ENCODE measurements at regions not wholly inside any gene's neighbourhood (a gene's known extent, or its start where the extent isn't known, plus 50 kb on each side); places are given as distances from the start of the nearest gene placed in this dataset.

DNA sequence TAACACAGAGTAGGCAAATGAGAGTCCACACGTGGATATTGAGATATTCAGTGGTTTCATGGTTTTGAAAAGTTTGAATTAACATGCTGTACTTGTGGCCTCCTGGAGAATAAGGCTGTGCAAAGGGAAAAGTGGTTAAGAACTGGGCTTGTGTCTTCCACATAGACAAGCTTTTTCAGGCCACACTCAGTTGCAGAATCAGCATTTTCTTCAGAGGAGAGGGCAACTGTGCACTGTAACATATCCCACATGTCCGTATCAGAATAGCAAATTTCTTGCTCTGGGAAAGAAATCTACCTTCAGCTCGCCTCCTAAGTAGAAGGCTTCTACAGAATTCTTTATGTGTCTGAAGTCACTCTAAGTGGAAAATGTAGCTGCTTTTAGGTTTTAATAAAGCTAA lies 84.9 kb downstream of the ZC3H11B start:
- no peak overlapping the region for H3K4me3 ChIP-seq (ENCODE audit: low read depth, low read length)

DNA sequence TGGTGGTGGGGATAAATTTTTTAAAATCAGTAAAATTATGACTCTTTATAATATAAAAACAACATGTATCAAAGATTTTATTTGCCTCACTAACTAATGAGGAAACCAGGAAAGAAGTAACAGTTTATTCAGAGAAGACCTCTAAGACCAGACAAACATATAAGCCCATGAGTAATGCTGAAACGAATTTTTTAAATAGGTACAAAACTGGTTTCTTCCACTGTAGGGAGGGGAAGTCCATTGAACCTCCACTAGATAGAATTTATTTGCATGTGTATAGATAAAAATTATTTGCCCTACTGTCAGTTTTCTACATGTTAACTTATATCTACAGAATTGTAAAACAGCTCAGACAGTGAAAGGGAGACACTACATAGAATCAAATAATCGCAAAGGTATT lies 86.8 kb downstream of the ZC3H11B start:
- no peak for DNase-seq (ENCODE audit: low read depth)
- H3K4me3 ChIP-seq (ENCODE audit: low read depth, low read length) = no peak overlapping the region

More for the DNA sequence above, 84.9 kb downstream of the ZC3H11B start:
- no peak for DNase-seq (ENCODE audit: low read depth)

DNA sequence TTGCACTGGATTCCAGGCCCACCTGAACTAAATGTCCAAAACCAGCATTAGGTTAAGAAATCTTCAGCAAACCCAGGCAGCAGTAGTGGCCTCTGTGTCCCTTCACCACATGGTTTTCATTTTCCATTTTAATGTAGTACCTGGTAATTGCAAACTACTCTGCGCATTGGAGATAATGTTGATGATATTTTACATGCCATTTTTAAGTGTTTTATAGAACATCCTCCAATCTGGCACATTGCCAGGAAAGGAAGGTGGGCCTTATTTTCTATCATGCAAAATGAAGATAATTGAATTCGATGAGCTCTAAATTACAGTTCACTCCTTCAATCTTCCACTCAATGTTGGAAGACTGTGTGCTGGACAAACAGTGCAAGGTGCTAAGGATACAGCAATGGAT lies 89.5 kb downstream of the ZC3H11B start:
- no peak for DNase-seq (ENCODE audit: low read depth)
- H3K4me3 ChIP-seq (ENCODE audit: low read depth, low read length) = no peak overlapping the region

DNA sequence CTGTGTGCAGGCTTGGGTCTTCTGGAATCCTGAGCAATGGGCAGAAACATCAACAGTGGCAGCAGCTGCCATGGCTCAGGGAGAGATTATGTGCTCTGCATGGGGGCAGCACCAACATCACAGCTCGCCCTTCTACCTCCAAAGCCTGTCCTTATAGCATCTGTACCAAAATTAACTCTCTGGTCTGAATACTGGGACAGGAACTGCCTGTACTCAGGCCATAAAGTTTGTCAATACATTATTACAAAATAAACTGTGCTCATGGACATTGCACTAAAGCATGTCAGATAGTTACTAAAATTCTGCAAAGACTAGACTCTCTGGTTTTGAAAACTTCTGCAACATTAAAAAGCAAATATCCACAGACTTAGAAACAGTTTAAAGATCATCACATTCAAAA lies 91.6 kb downstream of the ZC3H11B start:
- H3K4me3 ChIP-seq (ENCODE audit: low read depth, low read length) = no peak overlapping the region
- no peak for DNase-seq (ENCODE audit: low read depth)

DNA sequence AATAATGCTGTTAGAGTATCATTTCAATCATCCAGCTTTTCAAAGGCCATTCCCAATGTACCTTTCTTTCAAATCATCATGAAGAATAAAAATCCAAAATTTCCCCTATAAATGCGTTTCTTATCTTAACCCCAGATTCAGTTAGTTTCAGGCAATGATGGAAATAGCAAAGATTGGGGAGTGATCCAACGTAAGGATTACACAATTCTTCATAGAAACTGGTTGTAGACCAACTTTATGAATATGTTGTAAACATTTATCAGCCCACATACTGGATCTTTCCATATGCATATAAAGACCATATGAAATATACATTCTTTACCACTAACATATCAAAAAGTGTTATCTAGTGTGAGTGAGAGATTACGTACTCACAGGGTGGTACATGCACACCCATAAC lies 92.7 kb downstream of the ZC3H11B start:
- no peak for DNase-seq (ENCODE audit: low read depth)
- H3K4me3 ChIP-seq (ENCODE audit: low read depth, low read length) = no peak overlapping the region

DNA sequence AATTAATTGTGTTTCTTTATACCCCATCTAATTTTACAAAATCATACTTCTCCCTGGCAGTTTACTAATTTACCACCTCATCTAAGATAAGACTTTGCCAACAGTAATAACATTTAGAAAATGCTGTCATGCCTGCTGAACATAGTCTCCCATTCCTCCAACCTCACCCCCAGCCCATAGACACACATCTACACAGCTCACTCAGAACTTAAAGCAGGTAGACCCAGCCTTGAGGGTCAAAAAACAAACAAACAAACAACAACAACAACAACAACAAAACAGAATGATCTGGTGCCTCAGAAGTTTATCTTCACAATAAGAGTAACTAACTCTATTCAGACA lies 94.0 kb downstream of the ZC3H11B start:
- H3K4me3 ChIP-seq (ENCODE audit: low read depth, low read length) = no peak overlapping the region
- DNase-seq (ENCODE audit: low read depth) = no peak

DNA sequence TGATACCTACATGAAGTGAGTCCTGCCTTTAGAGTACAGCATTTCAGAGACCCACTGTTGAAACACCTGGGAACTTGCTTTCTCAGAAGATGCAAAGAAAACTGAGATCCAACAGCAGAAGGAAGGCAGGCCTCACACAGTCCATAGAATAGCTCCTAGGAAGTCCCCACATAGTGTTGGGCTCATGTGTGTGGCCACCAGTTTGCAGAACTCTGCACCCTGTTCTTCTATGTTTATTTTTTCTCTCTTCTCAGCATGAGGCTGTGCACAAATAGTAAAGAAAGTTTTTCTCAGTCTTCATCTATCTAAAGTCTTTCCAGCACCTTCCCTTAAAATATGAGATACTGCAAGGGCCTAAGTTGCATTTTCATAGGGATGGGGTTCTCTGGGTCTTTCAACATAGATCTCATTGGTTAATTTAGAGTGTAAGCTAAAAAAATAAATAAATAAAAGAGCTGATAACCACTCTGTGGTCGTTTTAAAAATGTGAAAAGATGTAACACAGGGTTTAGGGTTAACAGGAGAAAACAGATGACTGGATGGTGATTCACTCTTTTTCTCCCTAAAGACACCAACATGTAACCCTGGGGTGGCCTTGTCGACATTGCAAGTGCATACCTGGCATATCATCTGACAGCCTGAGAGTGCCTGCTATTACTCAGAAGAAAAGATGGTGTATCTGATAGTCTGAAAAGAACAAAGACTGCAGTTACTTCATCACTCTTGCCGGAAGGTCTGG lies 94.6 kb downstream of the ZC3H11B start:
- H3K4me3 ChIP-seq (ENCODE audit: low read depth, low read length) = no peak overlapping the region
- DNase-seq (ENCODE audit: low read depth) = peak; percentile 42

DNA sequence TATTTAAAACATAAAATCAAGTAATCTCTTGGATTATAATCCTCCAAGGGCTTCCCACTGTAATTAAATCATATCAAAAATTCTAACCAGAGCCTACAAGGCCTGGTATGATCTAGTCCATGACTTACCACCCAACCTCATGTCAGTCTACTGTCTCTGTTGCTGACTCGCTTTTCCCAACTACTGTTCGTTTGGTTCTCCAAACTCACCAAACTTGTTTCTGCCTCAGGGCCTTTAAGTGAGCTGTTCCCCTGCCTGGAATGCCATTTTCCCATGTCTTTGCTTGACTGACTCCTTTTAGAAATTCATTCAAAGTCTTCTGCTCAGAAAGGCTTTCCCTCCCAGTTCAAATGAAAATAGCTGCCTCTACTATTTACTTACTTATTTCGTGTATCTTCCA lies 95.9 kb downstream of the ZC3H11B start:
- no peak overlapping the region for H3K4me3 ChIP-seq (ENCODE audit: low read depth, low read length)
- no peak for DNase-seq (ENCODE audit: low read depth)

DNA sequence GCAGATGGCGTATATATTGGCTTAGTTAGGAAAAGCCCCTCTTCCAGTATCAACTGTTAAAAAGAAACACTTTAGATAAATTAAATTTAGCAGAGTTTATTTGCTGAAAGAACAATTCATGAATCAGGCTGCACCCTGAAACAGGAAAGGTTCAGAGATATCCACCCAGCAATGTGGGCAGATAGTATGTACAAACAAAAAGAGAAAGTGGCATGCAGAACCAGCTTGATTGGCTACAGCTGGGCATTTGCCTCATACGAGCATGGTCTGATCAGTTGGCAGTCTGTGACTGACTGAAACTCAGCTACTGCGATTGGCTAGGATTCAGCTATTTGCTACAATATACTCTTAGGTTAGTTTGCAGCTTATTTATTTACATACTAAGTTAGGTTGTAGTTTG lies 98.2 kb downstream of the ZC3H11B start:
- DNase-seq (ENCODE audit: low read depth) = no peak

DNA sequence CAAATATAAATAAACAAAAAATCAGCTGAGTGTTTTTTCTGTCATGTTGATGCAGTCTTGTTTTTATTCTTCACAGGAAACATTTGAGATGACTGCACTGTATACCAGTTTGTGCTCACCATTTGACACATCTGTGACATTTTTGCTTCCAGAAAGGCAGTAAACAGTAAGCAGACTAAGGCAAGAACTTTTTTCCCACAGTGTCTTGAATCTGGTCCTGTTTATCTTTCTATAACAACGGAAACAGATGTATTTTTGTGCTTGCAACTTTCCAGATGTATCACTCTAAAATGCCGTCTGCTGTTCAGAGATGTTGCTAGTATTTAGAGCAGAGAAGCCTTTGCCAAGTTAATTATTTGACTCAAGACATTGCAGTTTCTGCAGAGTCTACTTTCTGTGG lies 105.5 kb downstream of the ZC3H11B start:
- H3K4me3 ChIP-seq (ENCODE audit: low read depth, low read length) = no peak overlapping the region
- no peak for DNase-seq (ENCODE audit: low read depth)

More for the DNA sequence above, 98.2 kb downstream of the ZC3H11B start:
- no peak overlapping the region for H3K4me3 ChIP-seq (ENCODE audit: low read depth, low read length)

DNA sequence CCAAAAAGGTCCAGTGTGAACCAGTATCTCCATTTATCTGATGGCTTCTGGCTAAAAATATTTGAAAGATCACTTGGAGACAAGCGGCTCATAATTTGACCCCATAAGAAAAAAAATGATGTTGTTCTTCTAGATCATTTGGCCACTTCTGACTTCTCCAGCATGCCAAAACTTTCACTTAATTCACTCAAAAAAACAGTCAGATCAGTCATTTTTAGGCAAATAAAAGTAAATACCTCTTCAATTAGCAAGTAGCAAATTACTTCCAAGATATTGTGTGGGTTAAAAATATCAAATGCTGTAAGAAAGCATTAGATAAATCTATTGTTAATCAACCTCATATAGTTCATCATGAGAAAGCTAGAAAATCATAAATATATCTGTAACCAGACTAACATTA lies 106.0 kb downstream of the ZC3H11B start:
- no peak overlapping the region for H3K4me3 ChIP-seq (ENCODE audit: low read depth, low read length)
- no peak for DNase-seq (ENCODE audit: low read depth)

DNA sequence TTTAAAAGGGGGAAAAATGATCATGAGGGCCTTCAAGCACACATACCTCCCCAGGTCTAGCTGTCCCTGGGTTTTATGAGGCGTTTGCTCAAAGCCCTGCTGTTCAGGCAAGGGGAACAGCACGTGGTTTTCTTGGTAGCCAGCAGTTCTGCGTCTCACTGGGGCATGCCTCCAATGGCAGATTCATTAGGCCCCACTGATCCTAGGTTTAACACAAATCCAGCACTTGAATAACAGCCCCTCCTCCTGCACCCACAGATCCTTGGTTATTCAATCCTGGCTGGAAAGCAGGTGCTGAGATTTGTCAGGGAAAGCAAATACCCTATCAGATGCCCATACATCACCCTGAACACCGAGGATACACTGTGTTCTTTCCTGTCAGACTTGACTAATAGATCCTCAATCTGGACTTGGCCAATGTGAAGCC lies 106.4 kb downstream of the ZC3H11B start:
- no peak overlapping the region for H3K4me3 ChIP-seq (ENCODE audit: low read depth, low read length)
- DNase-seq (ENCODE audit: low read depth) = no peak

DNA sequence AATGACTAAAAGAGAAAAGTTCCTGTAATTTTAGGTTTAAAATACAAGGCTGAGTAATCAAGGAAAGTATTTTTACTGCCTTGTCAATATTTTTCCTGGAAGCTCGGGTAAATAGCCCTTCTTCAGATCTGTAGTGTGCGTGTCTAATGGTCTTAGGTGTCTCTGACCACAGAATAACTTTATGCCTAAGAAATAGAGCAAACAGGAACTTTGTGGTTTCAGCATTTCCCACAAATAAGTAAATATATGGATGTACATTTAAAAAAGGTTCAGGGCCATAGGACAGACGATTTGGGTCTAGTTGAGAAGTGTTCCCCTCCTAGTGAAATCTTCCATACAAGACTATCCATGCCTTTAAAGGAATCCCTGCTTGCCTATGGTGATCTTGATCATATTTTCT lies 107.0 kb downstream of the ZC3H11B start:
- DNase-seq (ENCODE audit: low read depth) = no peak
- H3K4me3 ChIP-seq (ENCODE audit: low read depth, low read length) = no peak overlapping the region

DNA sequence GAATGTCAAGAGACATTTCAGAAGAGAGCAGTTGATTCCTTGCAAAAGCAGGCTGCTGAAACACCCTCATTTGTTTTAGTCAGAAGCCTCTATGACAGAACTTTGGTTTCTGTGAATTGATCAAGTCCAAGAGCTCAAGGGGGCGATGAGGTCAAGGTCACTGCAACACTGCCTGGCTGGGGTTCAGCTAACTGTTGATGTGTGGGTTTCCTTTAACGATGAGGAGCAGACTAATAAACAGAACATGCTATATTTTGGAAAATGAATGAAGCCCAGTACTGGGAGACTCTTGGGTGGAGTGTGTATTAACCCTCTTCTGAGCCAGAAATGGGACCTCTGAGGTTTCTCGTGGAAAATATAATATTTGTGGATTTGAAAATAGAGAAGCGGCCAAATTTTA lies 109.3 kb downstream of the ZC3H11B start:
- no peak for DNase-seq (ENCODE audit: low read depth)
- H3K4me3 ChIP-seq (ENCODE audit: low read depth, low read length) = no peak overlapping the region

DNA sequence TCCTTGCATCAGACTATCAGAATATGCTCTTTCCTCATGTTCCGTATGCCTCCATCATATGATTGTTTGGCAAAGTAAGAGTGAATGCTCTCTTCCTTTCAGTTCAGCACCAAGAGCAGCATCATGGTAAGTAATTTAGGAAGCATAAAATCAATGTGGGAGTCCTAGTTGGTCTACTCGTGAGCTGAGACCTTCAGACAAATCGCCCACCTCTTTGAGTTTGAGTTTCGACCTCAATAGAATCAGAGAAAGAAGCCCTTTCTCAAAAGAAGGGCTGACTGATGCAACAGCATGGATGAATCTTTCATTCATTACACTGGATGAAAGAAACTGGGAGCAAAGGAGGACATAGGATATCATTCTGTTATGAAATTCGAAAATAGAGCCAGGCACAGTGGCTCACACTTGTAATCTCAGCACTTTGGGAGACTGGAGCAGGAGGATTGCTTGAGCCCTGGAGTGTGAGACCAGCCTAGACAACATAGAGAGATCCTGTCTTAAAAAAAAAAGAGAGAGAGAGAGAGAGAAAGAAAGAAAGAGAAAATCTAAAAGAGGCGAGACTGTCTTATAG lies 112.5 kb downstream of the ZC3H11B start:
- no peak for DNase-seq (ENCODE audit: low read depth)
- no peak overlapping the region for H3K4me3 ChIP-seq (ENCODE audit: low read depth, low read length)

DNA sequence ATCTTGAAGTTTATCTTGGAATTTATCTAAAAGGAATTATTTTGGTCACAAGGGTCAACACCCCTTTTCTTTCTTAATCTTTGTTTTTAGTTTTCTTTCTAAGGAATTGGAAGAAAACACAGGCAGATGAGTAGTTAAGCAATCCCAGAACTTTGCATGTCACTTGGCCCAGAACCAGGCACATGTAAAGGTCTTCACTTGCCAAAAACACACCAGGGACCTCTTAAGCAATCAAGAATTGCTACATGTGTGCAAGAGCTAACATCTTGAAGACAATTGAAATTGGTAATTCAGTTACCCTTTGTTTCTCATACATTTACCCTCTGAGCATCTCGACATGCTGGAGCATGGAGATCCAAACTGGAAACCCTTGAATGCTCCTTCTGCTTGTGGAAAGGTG lies 114.2 kb downstream of the ZC3H11B start:
- DNase-seq (ENCODE audit: low read depth) = peak; percentile 86

DNA sequence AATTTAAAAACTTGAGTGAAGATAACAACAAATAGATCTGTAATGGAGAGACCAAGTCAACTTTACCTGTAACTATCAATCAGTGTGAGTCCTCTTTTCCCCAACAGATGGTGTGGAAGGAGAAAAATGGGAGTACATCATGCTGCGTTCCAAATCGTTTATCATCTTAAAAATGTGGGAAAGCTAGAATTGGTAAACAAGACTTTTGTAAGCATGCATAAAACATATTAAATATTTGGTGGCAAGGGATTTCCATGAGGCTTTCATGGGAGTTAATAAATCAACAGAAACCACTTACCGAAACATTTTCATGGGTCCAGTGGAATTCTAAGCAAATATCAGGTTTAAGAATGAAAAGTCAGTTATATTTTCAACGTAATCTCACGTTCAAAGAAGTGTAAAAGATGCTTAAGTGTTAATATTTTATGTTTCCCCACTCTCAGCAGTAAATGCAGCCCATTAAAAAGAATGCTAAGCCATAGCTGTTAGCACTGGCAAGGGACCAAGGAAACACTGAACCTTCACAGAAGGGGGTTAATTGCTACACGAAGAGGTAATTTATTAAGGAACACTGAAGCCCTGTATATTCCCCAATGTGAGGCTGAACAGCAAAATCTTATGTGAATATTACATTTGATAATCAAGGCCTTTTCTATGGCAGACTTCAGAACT lies 117.0 kb downstream of the ZC3H11B start:
- no peak for DNase-seq (ENCODE audit: low read depth)
- no peak overlapping the region for H3K4me3 ChIP-seq (ENCODE audit: low read depth, low read length)

More for the DNA sequence above, 114.2 kb downstream of the ZC3H11B start:
- H3K4me3 ChIP-seq (ENCODE audit: low read depth, low read length) = no peak overlapping the region

DNA sequence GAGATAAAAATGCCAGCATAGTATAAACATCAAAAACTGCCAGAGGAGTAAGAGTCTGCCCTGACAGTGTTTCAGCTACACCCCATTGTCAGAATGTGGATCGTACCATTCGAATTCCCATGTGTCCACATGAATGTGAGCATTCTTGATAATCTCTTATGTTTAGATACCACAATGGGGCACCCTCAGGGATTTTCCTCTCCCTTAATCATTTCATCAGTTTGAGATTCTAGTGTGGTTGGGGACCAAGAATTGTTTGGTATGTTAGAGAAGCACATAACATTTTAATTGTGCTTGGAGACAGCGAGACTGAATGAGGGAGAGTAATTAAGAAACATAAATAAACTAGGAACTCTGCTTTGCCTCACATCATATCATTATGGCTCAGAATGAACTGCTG lies 120.2 kb downstream of the ZC3H11B start:
- no peak for DNase-seq (ENCODE audit: low read depth)
- H3K4me3 ChIP-seq (ENCODE audit: low read depth, low read length) = no peak overlapping the region

DNA sequence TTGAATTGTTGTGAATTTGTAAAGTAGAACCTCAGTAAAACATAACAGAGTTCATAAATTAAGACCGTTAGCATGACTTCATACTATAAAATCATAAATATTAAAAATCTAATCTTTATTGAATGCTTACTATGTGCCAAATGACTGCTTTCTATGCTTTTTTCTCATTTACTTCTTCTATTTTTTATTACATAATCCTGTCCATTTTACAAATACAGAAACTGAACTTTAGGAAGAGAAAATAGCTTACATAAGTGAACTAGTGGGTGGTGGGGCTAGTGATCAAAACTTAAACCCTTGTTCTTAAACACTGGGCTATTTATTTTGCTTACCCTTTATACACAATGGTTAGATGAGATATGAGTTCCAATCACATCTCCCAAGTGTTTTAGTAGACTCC lies 122.3 kb downstream of the ZC3H11B start:
- no peak overlapping the region for H3K4me3 ChIP-seq (ENCODE audit: low read depth, low read length)
- no peak for DNase-seq (ENCODE audit: low read depth)

DNA sequence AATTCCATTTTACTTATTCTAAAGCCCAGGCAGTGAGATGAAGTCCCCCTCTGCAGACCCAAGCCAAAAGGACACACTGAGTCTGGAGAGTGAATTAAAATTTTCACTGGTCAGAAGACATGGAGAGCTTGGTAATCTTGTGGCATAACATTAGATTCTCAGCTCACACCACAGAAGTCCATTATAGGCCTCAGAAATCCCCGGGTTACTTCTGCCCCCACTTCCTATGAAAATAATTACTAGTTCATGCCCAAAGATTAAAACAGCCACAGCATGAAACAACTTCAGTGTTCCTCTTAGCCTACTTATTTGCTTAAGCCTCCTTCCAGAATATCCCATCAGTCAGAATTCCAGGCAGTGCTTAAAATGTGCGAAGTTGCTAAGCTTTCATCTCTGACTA lies 123.3 kb downstream of the ZC3H11B start:
- no peak for DNase-seq (ENCODE audit: low read depth)
- no peak overlapping the region for H3K4me3 ChIP-seq (ENCODE audit: low read depth, low read length)

DNA sequence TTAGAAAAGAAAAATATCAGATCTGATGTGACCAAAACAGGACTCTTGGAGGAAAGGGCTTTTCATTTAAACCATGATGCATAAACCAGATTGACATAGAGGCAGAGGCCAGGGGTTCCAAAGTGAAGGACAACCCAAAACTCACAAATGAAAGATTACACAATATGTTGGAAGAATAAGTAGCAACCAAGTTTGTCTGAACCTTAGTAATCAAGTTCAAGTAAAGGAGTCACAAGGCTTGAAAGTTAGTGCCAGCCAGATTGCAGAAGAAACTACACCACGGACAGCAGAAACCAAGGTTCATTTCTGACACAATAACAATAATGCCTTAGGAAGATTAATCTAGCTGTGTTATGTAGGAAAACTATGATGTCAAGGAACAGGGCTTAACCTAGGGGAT lies 124.6 kb downstream of the ZC3H11B start:
- no peak for DNase-seq (ENCODE audit: low read depth)
- no peak overlapping the region for H3K4me3 ChIP-seq (ENCODE audit: low read depth, low read length)
